Renal pelvis (tissue), 1 donor: ENCODE measurements at regions not wholly inside any gene's neighbourhood (a gene's known extent, or its start where the extent isn't known, plus 50 kb on each side); places are given as distances from the start of the nearest gene placed in this dataset.
"Not testable (repeated sequence)": the region's sequence is repeated elsewhere in the genome, so short reads cannot be mapped to it uniquely, and the experiment has no call there.

Source experiments
- DNase-seq: peaks from one replicate; pipeline ENCODE4 v3.0.0-alpha.2; 2013

DNA sequence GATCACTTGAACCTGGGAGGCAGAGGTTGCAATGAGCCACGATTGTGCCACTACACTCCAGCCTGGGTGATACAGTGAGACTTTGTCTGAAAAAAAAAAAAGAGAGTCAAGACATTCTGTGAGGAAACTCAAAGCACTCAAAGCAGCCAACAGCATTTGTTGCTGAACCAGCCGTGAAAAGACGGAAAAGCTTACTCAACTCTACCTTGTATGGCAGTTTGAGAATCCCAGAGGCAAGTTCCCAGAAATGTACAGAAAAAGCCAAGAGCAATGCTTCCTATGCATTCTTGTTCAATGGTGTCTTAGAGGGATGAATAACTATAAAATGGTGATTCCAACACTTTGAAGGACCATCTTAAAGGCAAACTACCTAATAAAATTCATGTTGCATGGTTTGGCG is 170.2 kb downstream of the HSD17B3 start:
- DNase-seq, result no peak

DNA sequence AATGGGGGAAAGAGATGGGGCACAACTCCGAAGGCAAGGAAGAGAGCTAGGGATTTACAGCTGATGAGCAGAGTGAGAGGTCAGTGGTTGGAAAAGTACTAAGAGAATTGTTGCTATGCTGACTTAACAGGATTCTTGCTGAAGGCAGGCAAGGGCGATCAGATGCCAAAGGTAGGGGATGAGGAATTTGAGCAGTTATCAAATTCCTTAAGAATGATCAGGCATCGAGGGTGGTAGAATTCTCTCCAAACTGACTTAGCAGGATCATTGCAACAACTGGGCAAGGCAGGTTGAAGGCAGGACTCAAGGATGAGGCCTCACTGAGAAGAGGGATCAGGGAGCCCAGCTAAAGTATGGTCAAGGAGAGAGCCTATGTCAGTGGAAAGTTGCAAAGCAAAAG is 171.0 kb downstream of the HSD17B3 start:
- no peak for DNase-seq

DNA sequence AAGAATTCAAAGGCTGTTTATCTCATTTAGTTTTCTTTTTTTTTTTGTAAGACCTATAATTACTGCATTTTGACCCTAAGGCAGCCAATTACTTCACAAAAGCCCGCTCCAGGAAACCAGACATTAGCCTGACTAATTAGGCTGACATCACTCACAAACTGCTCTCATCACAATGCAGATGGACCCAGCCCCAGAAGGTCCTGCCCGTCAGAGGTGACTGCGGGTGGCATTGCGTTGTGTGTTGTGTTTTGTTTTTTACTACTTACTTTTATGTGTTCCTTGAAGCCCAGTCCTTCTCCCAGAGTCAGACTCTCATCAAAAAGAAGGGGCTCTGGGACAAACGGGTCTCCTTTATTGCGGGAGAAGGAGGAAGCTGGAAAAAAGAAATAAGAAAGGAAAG is 172.2 kb downstream of the HSD17B3 start:
- DNase-seq, result no peak

DNA sequence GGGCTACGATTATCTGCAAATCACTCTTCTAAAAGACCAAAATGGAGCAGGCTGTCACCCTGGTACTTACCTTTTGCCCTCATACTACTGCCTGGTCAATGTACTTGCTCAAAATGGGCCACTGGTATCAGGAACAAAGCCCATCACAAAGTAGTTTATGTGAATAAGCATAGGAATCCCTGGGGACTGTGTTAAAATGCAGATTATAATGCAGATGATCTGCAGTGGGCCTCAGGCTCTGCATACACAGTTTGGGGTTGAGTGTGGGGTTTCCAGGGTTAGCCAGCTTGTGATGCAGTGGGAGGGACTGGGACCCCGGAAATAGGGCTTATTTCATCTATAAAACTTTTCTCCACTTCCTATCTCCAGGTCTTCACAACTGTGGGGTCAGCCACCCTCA is 173.1 kb downstream of the HSD17B3 start:
- no peak for DNase-seq

DNA sequence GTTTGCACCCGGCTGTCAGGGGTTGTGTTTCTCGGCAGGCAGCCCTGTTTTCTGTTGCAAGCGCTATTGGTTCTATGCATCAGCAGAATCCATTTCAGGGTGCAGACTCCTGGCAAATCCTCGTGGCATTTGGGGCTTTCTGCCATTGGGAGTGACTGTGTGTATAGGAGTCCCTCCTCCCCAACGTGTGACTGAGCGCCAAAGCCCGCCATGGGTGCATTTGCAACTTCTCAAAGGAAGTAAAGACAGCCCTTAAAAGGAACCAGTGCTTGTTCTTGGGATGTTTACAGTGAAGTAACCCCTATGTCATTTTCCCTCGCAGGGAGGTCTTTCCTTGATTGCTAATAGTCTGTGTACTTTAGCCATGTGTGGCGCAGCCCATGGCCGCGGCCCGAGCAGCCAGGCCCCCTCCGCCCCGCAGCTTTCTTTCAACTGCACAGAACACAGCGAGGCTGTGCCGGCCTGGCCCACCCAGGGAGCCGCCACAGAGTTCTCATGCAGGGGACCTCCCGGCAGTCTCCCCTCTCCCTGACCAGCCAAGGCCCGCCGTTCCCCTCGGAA is 175.6 kb downstream of the HSD17B3 start:
- peak; percentile 64 for DNase-seq

DNA sequence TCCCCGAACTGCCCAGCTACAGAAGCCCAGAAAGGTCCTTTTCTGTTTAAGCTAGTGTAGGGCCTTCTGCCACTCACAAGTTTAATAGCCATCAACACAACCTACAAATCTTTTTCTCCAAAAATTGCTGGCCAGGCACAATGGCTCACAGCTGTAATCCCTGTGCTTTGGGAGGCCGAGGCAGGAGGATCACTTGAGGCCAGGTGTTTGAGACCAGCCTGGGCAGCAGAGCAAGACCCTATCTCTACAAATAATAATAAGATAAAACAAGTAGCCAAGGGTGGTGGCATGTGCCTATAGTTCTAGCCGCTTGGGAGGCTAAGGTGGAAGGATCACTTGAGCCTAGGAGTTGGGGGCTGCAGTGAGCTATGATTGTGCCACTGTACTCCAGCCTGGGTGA is 176.4 kb downstream of the HSD17B3 start:
- no peak for DNase-seq

DNA sequence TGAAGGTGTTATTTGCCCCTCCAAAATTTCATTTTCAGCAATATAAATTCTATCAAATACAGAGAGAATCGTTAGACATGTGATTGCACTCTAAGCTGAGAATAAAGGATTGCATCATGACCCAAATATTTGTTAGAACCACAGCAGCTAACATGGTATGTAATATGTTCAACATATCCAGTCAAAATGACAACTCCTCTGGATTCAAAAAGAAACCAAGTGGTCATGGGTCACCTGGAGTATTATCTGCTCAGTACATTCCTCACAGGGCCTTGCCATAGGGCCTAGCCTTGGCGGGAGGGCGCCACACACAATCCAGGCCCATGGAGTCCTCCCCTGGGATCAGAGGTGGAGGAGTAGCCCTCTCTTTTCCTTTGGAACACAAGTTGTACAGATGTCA is 179.2 kb downstream of the HSD17B3 start:
- no peak for DNase-seq

DNA sequence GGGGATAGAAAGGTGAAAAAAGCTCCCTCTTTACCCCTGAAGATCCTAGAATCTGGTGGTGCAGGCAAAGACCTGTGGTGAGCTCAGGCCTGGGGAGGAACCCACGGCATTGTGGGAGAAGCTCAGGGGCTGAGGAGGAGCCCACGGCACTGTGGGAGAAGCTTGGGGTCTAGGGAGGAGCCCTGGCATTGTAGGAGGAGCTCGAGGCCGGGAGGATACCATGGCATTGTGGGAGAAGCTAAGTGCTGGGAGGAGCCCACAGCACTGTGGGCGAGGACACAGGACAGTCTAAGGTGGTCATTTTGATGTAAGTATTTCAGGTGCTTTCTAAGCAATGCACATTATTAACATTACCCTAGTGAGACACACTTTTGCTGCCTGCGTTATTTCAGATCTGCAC is 179.7 kb downstream of the HSD17B3 start:
- no peak for DNase-seq

DNA sequence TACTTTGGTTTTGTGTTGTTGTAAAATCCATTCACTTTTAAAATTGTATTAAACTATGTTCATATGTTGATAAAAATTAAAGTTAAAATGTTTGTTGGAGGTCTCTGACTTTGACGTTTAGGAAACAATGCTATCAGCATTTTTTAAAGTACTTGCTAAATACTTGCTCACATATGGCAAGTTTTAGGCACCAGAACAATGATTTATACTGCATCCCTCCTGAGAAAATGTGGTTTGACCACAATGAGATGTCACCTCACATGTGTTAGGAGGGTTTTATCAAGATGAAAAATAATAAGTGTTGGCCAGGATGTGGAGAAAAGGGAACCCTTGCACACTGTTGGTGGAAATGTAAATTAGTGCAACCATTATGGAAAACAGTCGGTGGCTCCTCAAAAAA is 180.8 kb downstream of the HSD17B3 start:
- DNase-seq, result no peak

DNA sequence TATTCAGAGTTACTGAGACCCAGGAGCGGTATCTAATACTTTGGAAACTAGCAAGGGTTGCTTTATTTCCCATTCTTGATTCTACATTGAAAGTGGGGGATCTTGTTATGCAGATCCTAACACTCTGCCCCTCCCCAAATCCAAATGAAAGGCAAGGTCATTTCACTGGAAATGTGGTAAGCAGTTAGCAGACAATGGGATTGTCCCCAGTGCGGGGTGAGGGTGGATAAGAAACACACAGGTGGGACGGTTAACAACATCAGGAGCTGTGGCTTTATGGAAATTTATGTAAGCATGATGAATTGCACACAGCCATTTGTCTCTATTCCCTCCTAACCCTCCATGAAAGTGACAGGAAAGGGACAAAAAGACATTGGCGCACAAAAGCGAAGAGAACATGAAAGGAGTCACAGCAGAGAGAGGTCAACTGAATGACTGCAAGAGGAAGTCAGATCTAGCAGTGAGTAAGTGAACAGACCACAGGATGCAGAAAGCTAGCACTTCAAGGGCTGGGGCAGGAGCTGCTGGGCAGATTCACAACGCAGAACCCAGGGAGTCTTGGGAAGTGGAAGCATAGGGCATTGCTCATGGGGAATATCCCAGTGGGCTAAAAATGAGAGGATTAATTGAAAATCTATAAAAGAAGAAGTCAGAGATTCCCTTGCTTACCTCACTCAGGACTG is 184.4 kb downstream of the HSD17B3 start:
- DNase-seq, result no peak

DNA sequence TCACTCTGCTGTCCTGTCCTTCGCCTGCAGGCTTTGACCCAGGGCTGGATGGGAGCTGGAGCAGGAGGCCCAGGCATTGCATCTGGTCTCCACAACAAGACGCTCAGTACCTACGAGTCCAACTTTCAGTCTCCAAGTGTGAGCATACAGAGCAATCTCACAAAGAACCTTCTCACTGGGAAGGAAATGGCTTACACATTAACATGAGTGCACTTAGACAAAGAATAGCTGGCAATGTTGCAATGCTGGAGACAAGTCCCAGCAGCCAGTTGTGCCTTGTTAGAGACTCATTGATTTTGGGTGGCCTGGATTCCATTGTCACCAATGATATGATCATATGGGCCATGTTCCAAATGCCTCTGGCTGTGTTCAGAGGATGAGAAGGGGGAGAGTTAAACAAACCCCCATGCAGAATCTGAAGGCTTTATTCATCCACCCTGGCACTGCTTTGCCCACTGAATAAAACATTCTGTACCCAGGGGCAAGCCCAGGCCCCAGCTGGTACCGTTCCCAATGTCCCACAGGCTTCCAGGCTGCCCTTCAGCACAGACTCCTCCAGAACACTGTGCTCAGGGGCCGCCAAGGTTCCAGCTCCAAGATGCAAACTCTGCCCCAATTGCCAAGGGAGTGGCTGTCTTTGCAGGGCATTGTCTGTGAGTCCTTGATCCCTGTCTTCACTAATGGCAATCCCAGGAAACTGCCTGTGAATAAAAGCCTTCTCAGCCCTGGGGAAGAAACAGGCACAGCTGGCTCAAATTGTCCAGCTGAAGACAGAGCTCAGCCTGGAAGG is 185.5 kb downstream of the HSD17B3 start:
- DNase-seq, result no peak

DNA sequence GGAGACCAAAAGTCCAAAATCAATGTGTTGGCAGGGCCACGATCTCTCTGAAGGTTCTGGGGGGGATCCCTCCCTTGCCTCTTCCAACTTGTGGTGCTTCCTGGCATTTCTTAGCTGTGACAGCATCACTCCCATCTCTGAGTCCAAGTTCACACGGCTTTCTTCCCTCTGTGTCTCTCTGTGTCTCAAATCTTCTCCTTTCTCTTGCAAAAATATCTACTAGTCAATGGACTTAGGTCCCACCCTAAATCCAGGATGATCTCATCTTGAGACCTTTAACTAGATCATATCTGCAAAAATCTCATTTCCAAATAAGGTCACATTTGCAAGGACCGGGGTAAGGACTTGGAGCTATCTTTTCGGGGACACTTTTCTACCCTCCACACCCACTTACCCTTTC is 186.1 kb downstream of the HSD17B3 start:
- DNase-seq, result no peak

DNA sequence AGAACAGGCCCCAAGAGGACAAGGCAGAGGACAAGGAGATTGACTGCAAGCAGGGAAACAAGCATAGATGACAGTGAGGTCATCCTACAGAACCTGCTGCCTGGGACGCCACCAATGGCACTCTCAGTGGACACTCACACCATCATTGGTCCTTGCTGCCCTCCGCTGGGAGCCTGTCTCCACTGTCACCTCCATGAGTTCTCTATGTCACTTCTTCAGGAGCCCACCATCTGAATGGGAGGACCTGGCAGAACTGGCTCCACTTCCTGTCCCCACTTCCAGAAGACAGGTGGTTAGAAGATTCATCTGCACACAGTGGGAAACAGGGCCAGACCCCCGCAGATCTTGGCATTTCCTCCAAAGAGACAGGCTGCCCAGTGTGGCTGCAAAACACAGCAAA is 188.9 kb downstream of the HSD17B3 start:
- DNase-seq, result no peak

DNA sequence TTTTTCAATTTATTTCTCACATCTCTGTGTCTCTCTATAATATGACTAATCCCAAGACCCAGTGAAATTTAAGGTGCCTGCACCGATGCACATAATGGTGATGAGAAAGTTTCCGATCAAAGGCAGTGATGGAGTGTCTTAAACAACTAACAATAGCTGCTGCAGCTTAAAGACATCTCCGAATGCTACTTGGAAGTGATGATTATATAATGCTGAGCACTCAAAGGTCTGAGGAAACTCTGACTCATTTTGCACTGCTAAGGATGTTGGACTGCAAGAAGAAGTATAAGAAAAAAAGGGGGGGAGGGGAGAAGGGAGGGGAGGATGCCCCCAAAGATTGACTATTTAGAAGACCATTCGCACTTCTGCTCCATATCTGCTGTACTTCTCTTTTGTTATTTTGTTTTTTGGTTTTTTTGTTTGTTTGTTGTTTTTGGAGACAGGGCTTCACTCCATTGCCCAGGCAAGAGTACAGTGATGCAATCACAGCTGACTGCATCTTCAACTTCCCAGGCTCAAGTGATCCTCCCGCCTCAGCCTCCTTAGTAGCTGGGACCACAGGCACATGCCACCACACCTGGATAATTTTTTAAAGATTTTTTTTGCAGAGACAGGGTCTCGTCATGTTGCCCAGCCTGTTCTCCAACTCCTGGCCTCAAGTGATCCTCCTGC is 192.2 kb downstream of the HSD17B3 start:
- no peak for DNase-seq

DNA sequence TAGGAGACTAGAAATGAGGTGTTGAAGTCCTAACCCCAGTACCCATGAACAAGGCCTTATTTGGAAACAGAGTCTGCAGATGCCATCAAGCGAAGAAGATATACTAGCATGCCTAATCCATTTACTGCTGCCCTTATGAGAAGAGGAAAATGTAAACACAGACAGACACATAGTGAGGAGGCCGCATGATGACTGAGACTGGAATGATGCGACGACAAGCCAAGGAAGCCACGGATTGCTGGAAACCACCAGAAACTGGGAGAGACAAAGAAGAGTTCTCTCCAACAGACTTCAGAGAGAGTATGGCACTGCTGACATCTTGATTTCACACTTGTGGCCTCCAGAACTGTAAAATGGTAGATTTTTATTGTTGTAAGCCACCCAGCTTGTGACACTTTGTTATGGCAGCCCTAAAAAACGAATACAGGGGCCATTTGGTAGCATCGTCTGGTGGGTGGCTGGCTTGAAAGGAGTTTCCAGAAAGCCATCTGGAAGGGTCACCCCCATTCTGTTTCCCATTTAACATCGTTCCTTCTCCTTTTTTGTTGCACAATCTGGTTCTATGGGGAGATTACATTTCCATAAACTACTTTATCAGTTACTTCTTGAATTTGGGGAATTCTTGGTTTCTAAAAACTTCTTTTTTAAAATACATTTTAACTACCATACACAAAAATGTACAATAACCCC is 193.1 kb downstream of the HSD17B3 start:
- DNase-seq, result no peak

DNA sequence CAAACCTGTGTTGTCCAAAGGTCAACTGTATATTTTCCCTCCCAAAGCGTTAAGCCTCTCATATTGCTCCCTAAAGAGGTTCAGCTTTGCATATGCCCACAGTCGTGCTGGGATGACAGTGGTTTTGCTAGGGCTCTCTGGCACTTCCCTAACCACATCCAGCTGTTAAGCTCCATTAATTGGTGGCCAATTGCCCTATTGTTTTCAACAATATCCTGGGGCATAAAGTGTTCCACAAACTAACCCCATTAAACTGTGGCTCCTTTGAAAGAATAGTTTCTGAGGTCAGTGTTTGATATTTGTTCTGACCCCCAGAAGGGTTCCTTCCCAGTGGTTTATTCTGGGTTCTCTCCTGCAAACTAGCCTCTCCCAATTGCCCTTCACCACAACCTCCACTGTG is 194.5 kb downstream of the HSD17B3 start:
- DNase-seq, result no peak

DNA sequence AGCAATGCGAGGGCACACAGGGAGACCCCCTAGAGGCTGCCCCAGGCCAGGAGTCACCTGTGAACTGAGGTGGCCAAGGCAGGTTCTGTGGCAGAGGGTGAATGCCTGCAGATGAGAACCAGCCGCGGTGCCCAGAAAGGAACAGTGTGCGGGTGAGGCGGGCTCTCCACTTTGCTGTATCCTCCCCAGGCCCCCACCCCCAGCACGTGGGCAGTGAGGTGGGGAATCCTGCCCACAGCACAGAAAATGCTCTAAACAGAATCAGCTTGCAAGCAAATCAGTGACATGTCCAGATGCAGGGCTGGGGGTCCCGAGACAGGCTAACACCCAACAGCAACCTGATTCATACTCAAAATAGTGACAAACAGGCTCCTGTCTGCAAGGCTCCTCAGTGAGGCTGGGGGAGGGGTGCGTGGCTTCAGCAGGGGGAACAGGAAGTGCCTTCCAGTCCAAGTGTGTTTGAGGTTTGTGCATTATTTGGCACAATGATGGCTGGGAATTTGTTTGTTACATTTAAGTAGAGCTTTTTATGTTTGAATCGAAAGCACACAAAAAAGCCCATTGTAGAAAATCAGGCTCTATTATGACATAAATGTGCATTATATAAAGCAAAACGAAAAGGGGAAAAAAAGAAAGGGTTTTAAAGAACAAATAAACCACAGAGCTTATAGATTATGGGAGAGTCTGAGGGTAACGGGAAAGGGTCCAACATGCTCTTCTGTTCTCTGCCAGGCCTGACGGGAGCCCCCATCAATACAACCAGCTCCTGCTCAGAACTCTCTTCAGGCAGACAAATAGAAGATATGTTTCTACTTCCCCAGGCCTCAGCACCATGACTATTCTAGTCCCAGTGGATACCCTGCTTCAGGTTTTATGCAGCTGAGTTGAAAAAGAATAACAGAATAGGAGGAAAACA is 201.3 kb downstream of the HSD17B3 start:
- no peak for DNase-seq

DNA sequence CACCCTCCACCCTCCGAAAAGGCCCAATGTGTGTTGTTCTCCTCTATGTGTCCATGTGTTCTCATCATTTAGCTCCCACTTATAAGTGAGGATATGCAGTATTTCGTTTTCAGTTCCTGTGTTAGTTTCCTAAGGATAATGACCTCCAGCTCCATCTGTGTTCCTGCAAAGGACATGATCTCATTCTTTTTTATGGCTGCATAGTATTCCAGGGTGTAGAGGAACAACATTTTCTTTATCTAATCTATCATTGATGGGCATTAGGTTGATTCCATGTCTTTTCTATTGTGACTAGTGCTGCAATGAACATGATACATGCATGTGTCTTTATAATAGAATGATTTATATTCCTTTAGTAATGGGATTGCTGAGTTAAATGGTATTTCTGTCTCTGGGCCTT is 211.3 kb downstream of the HSD17B3 start:
- DNase-seq, result not testable (repeated sequence)

DNA sequence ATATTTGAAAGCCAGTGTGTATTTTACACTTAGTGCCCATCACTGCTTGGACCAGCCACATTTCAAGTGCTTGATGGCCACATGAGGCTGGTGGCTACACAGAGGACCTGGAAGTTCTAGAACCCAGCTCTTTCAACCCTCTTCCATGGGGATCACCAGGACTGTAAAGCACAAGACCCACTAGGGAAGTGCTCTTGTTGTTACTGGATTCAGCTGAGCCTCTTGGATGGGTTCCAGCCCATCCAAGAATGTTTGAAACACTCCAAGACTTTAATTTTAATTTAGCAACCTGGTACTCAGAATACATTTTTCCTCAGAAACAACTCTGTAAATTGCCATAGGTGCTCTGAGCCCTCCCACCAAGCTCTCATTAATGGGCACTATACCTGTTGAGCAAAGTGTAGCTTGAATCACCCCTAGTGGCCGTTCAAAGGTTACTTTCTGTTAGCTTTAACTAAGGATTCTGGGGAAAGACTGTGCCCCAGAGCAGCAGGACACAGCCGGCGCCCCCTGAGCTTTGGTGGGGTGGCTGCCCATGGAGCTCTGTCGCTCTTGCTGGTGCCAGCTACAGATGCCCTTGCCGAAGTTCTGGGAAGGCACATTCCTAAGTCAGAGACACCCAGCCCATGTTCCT is 212.4 kb downstream of the HSD17B3 start:
- no peak for DNase-seq

DNA sequence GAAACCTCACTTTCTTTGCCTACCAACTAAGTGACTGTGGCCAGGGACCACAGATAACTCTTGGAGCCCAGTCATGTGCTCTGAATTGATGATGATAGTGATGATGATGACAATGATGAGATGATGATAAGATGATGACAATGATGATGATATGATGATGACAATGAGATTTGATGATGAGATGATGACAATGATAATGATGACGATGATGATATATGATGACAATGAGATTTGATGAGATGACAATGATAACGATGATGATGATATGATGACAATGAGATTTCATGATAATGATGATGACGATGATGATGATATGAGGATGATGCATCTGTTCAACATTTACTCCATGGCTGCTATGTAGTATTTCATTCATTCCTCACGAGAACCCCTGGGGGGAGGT is 213.0 kb downstream of the ERCC6L2 start:
- DNase-seq, result no peak
